Heart right ventricle (tissue), 16 donors: ENCODE measurements at regions not wholly inside any gene's neighbourhood (a gene's known extent, or its start where the extent isn't known, plus 50 kb on each side); places are given as distances from the start of the nearest gene placed in this dataset.

Experiments
- ATAC-seq, 8 donors: fragments of 200-7000 bp; cut with Tn5 transposase; one replicate each; pipeline ENCODE4 v1.9.1; 2020; ENCODE audit warnings: mild to moderate bottlenecking in 8 of 8, moderate library complexity in 8 of 8, moderate number of reproducible peaks in 1 of 8
- DNase-seq, 2 donors: peaks; one replicate each; pipeline ENCODE4 v3.0.0-alpha.2; 2020
- H3K27ac ChIP-seq, 10 donors: fragments of 200-600 bp; sonication (generic) in 2 of 10; one replicate each; pipeline versions ENCODE4 v1.5.0 to v1.8.0; 2020 to 2022; ENCODE audit warnings: mild to moderate bottlenecking in 3 of 10
- H3K27me3 ChIP-seq, 7 donors: fragments of 200-600 bp; one replicate each; pipeline ENCODE4 v1.8.0; 2021 to 2022; ENCODE audit warnings: mild to moderate bottlenecking in 2 of 7
- H3K36me3 ChIP-seq, 9 donors: fragments of 200-600 bp; sonication (generic) in 1 of 9; one replicate each; pipeline versions ENCODE4 v1.5.0 to v1.8.0; 2020 to 2022; ENCODE audit warnings: mild to moderate bottlenecking in 2 of 9
- H3K4me1 ChIP-seq, 9 donors: fragments of 200-600 bp; sonication (generic) in 1 of 9; one replicate each; pipeline versions ENCODE4 v1.5.0 to v1.8.0; 2020 to 2022; ENCODE audit warnings: mild to moderate bottlenecking in 4 of 9
- H3K4me3 ChIP-seq, 10 donors: fragments of 200-600 bp; sonication (generic) in 2 of 10; one replicate each; pipeline versions ENCODE4 v1.5.0 to v1.8.0; 2020 to 2022; ENCODE audit warnings: mild to moderate bottlenecking in 7 of 10, moderate library complexity in 2 of 10
- H3K9me3 ChIP-seq, 11 donors: fragments of 200-600 bp in 10 of 11; sonication (generic) in 2 of 11; one replicate each; pipeline versions ENCODE4 v1.5.0 to v1.8.0; 2013 to 2022; ENCODE audit warnings: mild to moderate bottlenecking in 2 of 11, control low read depth in 1 of 11, moderate library complexity in 1 of 11
- CTCF ChIP-seq, 9 donors: fragments of 200-600 bp; sonication (generic) in 2 of 9; IDR thresholded peaks; one replicate each; pipeline versions ENCODE4 v1.5.0 to v1.8.0; 2021 to 2022; ENCODE audit warnings: antibody characterized with exemption in 9 of 9, mild to moderate bottlenecking in 5 of 9, moderate library complexity in 1 of 9
- WGBS, 2 donors: extraction: QIAGEN DNeasy Blood & Tissue Kit; methylation state at CpG; one replicate each; pipeline ENCODE4 v1.1.7; 2013; ENCODE audit warnings: inconsistent platforms in 1 of 2; 5-methylcytosine and 5-hydroxymethylcytosine counted together
- intact Hi-C, 10 donors: fragments of 100-400 bp; cut with DNase I; formaldehyde crosslinking; loops; one replicate each; pipeline versions ENCODE4 v1.11.1 to v1.14.2; 2022
- donor health status: Arrhythmogenic right ventricular cardiomyopathy.
- donor health status: ischemic (EF 13 %, LVEDD 7.1; RV severe dilation, severe dysfunction).
- donor health status: healthy with polysubstance abuse.
- donor health status: DM: no; HTN: yes; CAD: no.
- donor health status: DM: no; HTN: no; CAD: no.
- donor health status: ischemic (EF 25% LVEDD 6.9; RV normal size, moderate dysfunction).
- donor health status: ischemic (EF 25% LVEDD 5.7; RV mildly dilated, moderate dysfunction).
- donor health status: healthy.
- donor health status: DM: yes; HTN: yes; CAD: no.
- donor health status: Ischemic cardiomyopathy.
- donor health status: ischemic (EF 35%, LVEDD 5.7; RV mildly dilated, moderate dysfunction).
- donor health status: nonischemic (EF 11% LVEDD 7.7; RV severe dilation, severe dysfunction).
- donor health status: DM: yes; HTN: yes; CAD: no.
- donor health status: PGD.
- donor health status: ischemic (EF 29% LVEDD 5.4; RV normal size, mild dysfunction).
- donor health status: nonischemic (EF 23%, LVEDD 6.1; RV moderate dilation, normal function).

GRCh38 chr7:69398986-69399385 is 199.3 kb upstream of the AUTS2 start:
- H3K36me3 ChIP-seq, result no peaks in the 10 kb centered on the region
- no peak overlapping the region for H3K27ac ChIP-seq
- H3K4me1 ChIP-seq, result peaks cover 0 to 3% (median 0%) of the 10 kb centered on the region in 9 donors
- 86 to 87% methylated on average over 4 of the region's 4 CpGs for WGBS, 2 donors
- peaks cover 0 to 12% (median 0%) of the 10 kb centered on the region in 11 donors for H3K9me3 ChIP-seq
- no peak overlapping the region for H3K4me3 ChIP-seq
- intact Hi-C loops, result no loop called here
- TF ChIP-seq CTCF (IDR thresholded peaks at IDR 0.05), result no peak
- peaks cover 0 to under 1% (median 0%) of the 10 kb centered on the region in 7 donors for H3K27me3 ChIP-seq
- DNase-seq (no peak), ATAC-seq (no peak)

GRCh38 chr7:69399401-69399800 is 198.9 kb upstream of the AUTS2 start:
- ATAC-seq (peak in 3 of 8 donors; percentile 35 to 60 (median 48)), DNase-seq (peak in 1 of 2 donors; percentile 16)
- peaks cover 0 to 4% (median 0%) of the 10 kb centered on the region in 7 donors for H3K27me3 ChIP-seq
- H3K27ac ChIP-seq, result no peak overlapping the region
- H3K36me3 ChIP-seq, result no peaks in the 10 kb centered on the region
- no peak overlapping the region for H3K4me3 ChIP-seq
- intact Hi-C loops, result no loop called here
- peaks cover 0 to 12% (median 0%) of the 10 kb centered on the region in 11 donors for H3K9me3 ChIP-seq
- H3K4me1 ChIP-seq, result peaks cover 0 to 3% (median 0%) of the 10 kb centered on the region in 9 donors
- TF ChIP-seq CTCF (IDR thresholded peaks at IDR 0.05), result no peak

- Histone ChIP-seq H3K4me3 (no peak overlapping the region), H3K36me3 (no peaks in the 10 kb centered on the region), H3K4me1 (no peaks in the 10 kb centered on the region), H3K27ac (no peak overlapping the region), H3K27me3 (peaks cover 0 to 6% (median 0%) of the 10 kb centered on the region in 7 donors), H3K9me3 (peaks cover 0 to 12% (median 0%) of the 10 kb centered on the region in 11 donors)
- ATAC-seq (no peak), DNase-seq (no peak)
- 75 to 83% methylated on average over 2 of the region's 2 CpGs for WGBS, 2 donors
- TF ChIP-seq CTCF (IDR thresholded peaks at IDR 0.05), result no peak
- intact Hi-C loops, result no loop called here
Observed at GRCh38 chr7:69402696-69403095, 195.6 kb upstream of the AUTS2 start.

- Histone ChIP-seq H3K27ac (no peak overlapping the region), H3K27me3 (peaks cover 0 to 6% (median 0%) of the 10 kb centered on the region in 7 donors), H3K36me3 (no peaks in the 10 kb centered on the region), H3K9me3 (peaks cover 0 to 11% (median 0%) of the 10 kb centered on the region in 11 donors), H3K4me3 (no peak overlapping the region), H3K4me1 (no peaks in the 10 kb centered on the region)
- DNase-seq, result no peak
- 69 to 70% methylated on average over 2 of the region's 2 CpGs for WGBS, 2 donors
- intact Hi-C loops, result no loop called here
- peak in 7 of 9 donors; percentile 33 to 51 (median 34) for TF ChIP-seq CTCF (IDR thresholded peaks at IDR 0.05)
- peak in 3 of 8 donors; percentile 46 to 55 (median 49) for ATAC-seq
Observed at GRCh38 chr7:69403169-69403568, 195.1 kb upstream of the AUTS2 start.
